ENCODE measurements at regions not wholly inside any gene's neighbourhood (a gene's known extent, or its start where the extent isn't known, plus 50 kb on each side); places are given as distances from the start of the nearest gene placed in this dataset.

GRCh38 chr2:71846669-71847291 lies 300.9 kb downstream of the CYP26B1 start:
- H3K27ac Mint-ChIP-seq, result no peak overlapping the region
- DNase-seq, result no peak
- no peaks in the 10 kb centered on the region for H3K27me3 Mint-ChIP-seq
- no peaks in the 10 kb centered on the region for H3K36me3 Mint-ChIP-seq
- no peaks in the 10 kb centered on the region for H3K9me3 Mint-ChIP-seq
- H3K4me3 Mint-ChIP-seq, result no peak overlapping the region
- H3K4me1 Mint-ChIP-seq, result no peaks in the 10 kb centered on the region
- no peak for ATAC-seq (ENCODE audit: low read depth)
- POLR2A ChIA-PET, result no interaction called here

GRCh38 chr2:71846072-71846471 lies 301.6 kb downstream of the CYP26B1 start:
- Mint-ChIP-seq H3K27ac (no peak overlapping the region), H3K4me3 (no peak overlapping the region), H3K9me3 (no peaks in the 10 kb centered on the region), H3K36me3 (no peaks in the 10 kb centered on the region), H3K27me3 (no peaks in the 10 kb centered on the region), H3K4me1 (no peaks in the 10 kb centered on the region)
- DNase-seq (no peak), ATAC-seq (ENCODE audit: low read depth) (no peak)
- POLR2A ChIA-PET, result no interaction called here

- Mint-ChIP-seq H3K4me1 (no peaks in the 10 kb centered on the region), H3K4me3 (no peak overlapping the region), H3K9me3 (no peaks in the 10 kb centered on the region), H3K27me3 (peaks cover 4% of the 10 kb centered on the region), H3K27ac (no peak overlapping the region), H3K36me3 (no peaks in the 10 kb centered on the region)
- ATAC-seq (ENCODE audit: low read depth) (no peak), DNase-seq (no peak)
- POLR2A ChIA-PET, result no interaction called here
Observed at GRCh38 chr2:71844967-71845366, 302.7 kb downstream of the CYP26B1 start.

- ATAC-seq (ENCODE audit: low read depth) (no peak), DNase-seq (no peak)
- Mint-ChIP-seq H3K4me1 (no peaks in the 10 kb centered on the region), H3K27ac (no peak overlapping the region), H3K9me3 (no peaks in the 10 kb centered on the region), H3K27me3 (peaks cover 4% of the 10 kb centered on the region), H3K4me3 (no peak overlapping the region), H3K36me3 (no peaks in the 10 kb centered on the region)
- POLR2A ChIA-PET, result no interaction called here
Observed at GRCh38 chr2:71843391-71843850, 304.2 kb downstream of the CYP26B1 start.

- peaks cover 4% of the 10 kb centered on the region for H3K27me3 Mint-ChIP-seq
- H3K4me3 Mint-ChIP-seq, result no peak overlapping the region
- no peaks in the 10 kb centered on the region for H3K36me3 Mint-ChIP-seq
- ATAC-seq (ENCODE audit: low read depth) (no peak), DNase-seq (no peak)
- H3K27ac Mint-ChIP-seq, result no peak overlapping the region
- H3K9me3 Mint-ChIP-seq, result no peaks in the 10 kb centered on the region
- POLR2A ChIA-PET, result no interaction called here
- H3K4me1 Mint-ChIP-seq, result no peaks in the 10 kb centered on the region
Observed at GRCh38 chr2:71842744-71843143, 304.9 kb downstream of the CYP26B1 start.

GRCh38 chr2:71839826-71840225 lies 307.8 kb downstream of the CYP26B1 start:
- no peak overlapping the region for H3K27ac Mint-ChIP-seq
- DNase-seq (no peak), ATAC-seq (ENCODE audit: low read depth) (no peak)
- no peak overlapping the region for H3K4me3 Mint-ChIP-seq
- no peaks in the 10 kb centered on the region for H3K4me1 Mint-ChIP-seq
- no peaks in the 10 kb centered on the region for H3K36me3 Mint-ChIP-seq
- H3K9me3 Mint-ChIP-seq, result no peaks in the 10 kb centered on the region
- peaks cover 9% of the 10 kb centered on the region for H3K27me3 Mint-ChIP-seq
- POLR2A ChIA-PET, result no interaction called here

GRCh38 chr2:71834796-71835195 lies 312.9 kb downstream of the CYP26B1 start:
- DNase-seq, result no peak
- H3K4me3 Mint-ChIP-seq, result no peak overlapping the region
- peaks cover 13% of the 10 kb centered on the region for H3K27me3 Mint-ChIP-seq
- no peaks in the 10 kb centered on the region for H3K36me3 Mint-ChIP-seq
- POLR2A ChIA-PET, result no interaction called here
- no peak for ATAC-seq (ENCODE audit: low read depth)
- H3K27ac Mint-ChIP-seq, result no peak overlapping the region
- no peaks in the 10 kb centered on the region for H3K9me3 Mint-ChIP-seq
- H3K4me1 Mint-ChIP-seq, result no peaks in the 10 kb centered on the region

- peaks cover 14% of the 10 kb centered on the region for H3K27me3 Mint-ChIP-seq
- no peaks in the 10 kb centered on the region for H3K4me1 Mint-ChIP-seq
- ATAC-seq (ENCODE audit: low read depth) (no peak), DNase-seq (no peak)
- no peaks in the 10 kb centered on the region for H3K36me3 Mint-ChIP-seq
- no peaks in the 10 kb centered on the region for H3K9me3 Mint-ChIP-seq
- no peak overlapping the region for H3K27ac Mint-ChIP-seq
- POLR2A ChIA-PET, result no interaction called here
- H3K4me3 Mint-ChIP-seq, result no peak overlapping the region
Observed at GRCh38 chr2:71833855-71834560, 313.7 kb downstream of the CYP26B1 start.

- DNase-seq (no peak), ATAC-seq (ENCODE audit: low read depth) (no peak)
- H3K27ac Mint-ChIP-seq, result no peak overlapping the region
- no peak overlapping the region for H3K4me3 Mint-ChIP-seq
- H3K9me3 Mint-ChIP-seq, result no peaks in the 10 kb centered on the region
- H3K4me1 Mint-ChIP-seq, result no peaks in the 10 kb centered on the region
- H3K27me3 Mint-ChIP-seq, result peaks cover 16% of the 10 kb centered on the region
- no peaks in the 10 kb centered on the region for H3K36me3 Mint-ChIP-seq
- POLR2A ChIA-PET, result no interaction called here
Observed at GRCh38 chr2:71833272-71833671, 314.4 kb downstream of the CYP26B1 start.

- H3K4me3 Mint-ChIP-seq, result no peak overlapping the region
- no peak overlapping the region for H3K27ac Mint-ChIP-seq
- no peaks in the 10 kb centered on the region for H3K4me1 Mint-ChIP-seq
- peaks cover 19% of the 10 kb centered on the region for H3K27me3 Mint-ChIP-seq
- H3K9me3 Mint-ChIP-seq, result no peaks in the 10 kb centered on the region
- no peak for DNase-seq
- no peaks in the 10 kb centered on the region for H3K36me3 Mint-ChIP-seq
- POLR2A ChIA-PET, result no interaction called here
- no peak for ATAC-seq (ENCODE audit: low read depth)
Observed at GRCh38 chr2:71832844-71833243, 314.8 kb downstream of the CYP26B1 start.

- POLR2A ChIA-PET, result no interaction called here
- H3K4me3 Mint-ChIP-seq, result no peak overlapping the region
- no peaks in the 10 kb centered on the region for H3K9me3 Mint-ChIP-seq
- no peak overlapping the region for H3K27ac Mint-ChIP-seq
- H3K27me3 Mint-ChIP-seq, result peaks cover 18% of the 10 kb centered on the region
- H3K4me1 Mint-ChIP-seq, result no peaks in the 10 kb centered on the region
- ATAC-seq (ENCODE audit: low read depth) (no peak), DNase-seq (no peak)
- H3K36me3 Mint-ChIP-seq, result no peaks in the 10 kb centered on the region
Observed at GRCh38 chr2:71832388-71832787, 315.3 kb downstream of the CYP26B1 start.

- H3K27ac Mint-ChIP-seq, result no peak overlapping the region
- POLR2A ChIA-PET, result no interaction called here
- peaks cover 16% of the 10 kb centered on the region for H3K27me3 Mint-ChIP-seq
- no peaks in the 10 kb centered on the region for H3K4me1 Mint-ChIP-seq
- H3K9me3 Mint-ChIP-seq, result no peaks in the 10 kb centered on the region
- no peaks in the 10 kb centered on the region for H3K36me3 Mint-ChIP-seq
- ATAC-seq (ENCODE audit: low read depth) (no peak), DNase-seq (no peak)
- no peak overlapping the region for H3K4me3 Mint-ChIP-seq
Observed at GRCh38 chr2:71831193-71831577, 316.5 kb downstream of the CYP26B1 start.

GRCh38 chr2:71830497-71831192 lies 317.0 kb downstream of the CYP26B1 start:
- POLR2A ChIA-PET, result no interaction called here
- DNase-seq (no peak), ATAC-seq (ENCODE audit: low read depth) (no peak)
- H3K9me3 Mint-ChIP-seq, result no peaks in the 10 kb centered on the region
- H3K4me1 Mint-ChIP-seq, result no peaks in the 10 kb centered on the region
- no peak overlapping the region for H3K27ac Mint-ChIP-seq
- no peak overlapping the region for H3K4me3 Mint-ChIP-seq
- H3K36me3 Mint-ChIP-seq, result no peaks in the 10 kb centered on the region
- peaks cover 16% of the 10 kb centered on the region for H3K27me3 Mint-ChIP-seq

- Mint-ChIP-seq H3K9me3 (no peaks in the 10 kb centered on the region), H3K27ac (no peak overlapping the region), H3K27me3 (peaks cover 17% of the 10 kb centered on the region), H3K36me3 (no peaks in the 10 kb centered on the region), H3K4me1 (no peaks in the 10 kb centered on the region), H3K4me3 (no peak overlapping the region)
- no peak for DNase-seq
- POLR2A ChIA-PET, result no interaction called here
- no peak for ATAC-seq (ENCODE audit: low read depth)
Observed at GRCh38 chr2:71829008-71829407, 318.7 kb downstream of the CYP26B1 start.

Measured in activated naive CD8-positive, alpha-beta T cell treated with anti-CD3 and anti-CD28 coated beads, Interleukin-2, amount 10 ng/mL, durations not matched to agents 7 days and 5 days (primary cell).